ENCODE measurements at regions not wholly inside any gene's neighbourhood (a gene's known extent, or its start where the extent isn't known, plus 50 kb on each side); places are given as distances from the start of the nearest gene placed in this dataset.
A peak's percentile ranks its signal among the peaks of the same experiment; 100 is the strongest.

- TF ChIP-seq CTCF (IDR thresholded peaks at IDR 0.05): no peak
- Histone ChIP-seq H3K27me3 (ENCODE audit: low read depth) (no peaks in the 10 kb centered on the region), H3K9me3 (no peaks in the 10 kb centered on the region), H3K27ac (no peak overlapping the region), H3K4me1 (no peaks in the 10 kb centered on the region), H3K36me3 (no peaks in the 10 kb centered on the region), H3K4me3 (no peak overlapping the region)
- DNase-seq (no peak), ATAC-seq (no peak)
- intact Hi-C loops (cut with DNase I): no loop called here
These were observed 351.9 kb downstream of the DDX10 start for GRCh38 chr11:109016724-109017123.

- H3K27me3 ChIP-seq (ENCODE audit: low read depth): no peaks in the 10 kb centered on the region
- no peak overlapping the region for H3K27ac ChIP-seq
- no peak overlapping the region for H3K4me3 ChIP-seq
- H3K36me3 ChIP-seq: no peaks in the 10 kb centered on the region
- DNase-seq (no peak), ATAC-seq (no peak)
- intact Hi-C loops (cut with DNase I): no loop called here
- TF ChIP-seq CTCF (IDR thresholded peaks at IDR 0.05): no peak
- no peaks in the 10 kb centered on the region for H3K9me3 ChIP-seq
- no peaks in the 10 kb centered on the region for H3K4me1 ChIP-seq
These were observed 352.6 kb downstream of the DDX10 start for GRCh38 chr11:109017489-109017888.

GRCh38 chr11:109018639-109019038 is 353.8 kb downstream of the DDX10 start:
- H3K27ac ChIP-seq: no peak overlapping the region
- no peaks in the 10 kb centered on the region for H3K36me3 ChIP-seq
- TF ChIP-seq CTCF (IDR thresholded peaks at IDR 0.05): no peak
- H3K27me3 ChIP-seq (ENCODE audit: low read depth): no peaks in the 10 kb centered on the region
- no peak for DNase-seq
- intact Hi-C loops (cut with DNase I): no loop called here
- H3K9me3 ChIP-seq: no peaks in the 10 kb centered on the region
- no peak overlapping the region for H3K4me3 ChIP-seq
- no peaks in the 10 kb centered on the region for H3K4me1 ChIP-seq
- ATAC-seq: no peak

- no peaks in the 10 kb centered on the region for H3K4me1 ChIP-seq
- TF ChIP-seq CTCF (IDR thresholded peaks at IDR 0.05): no peak
- no peak for DNase-seq
- no peaks in the 10 kb centered on the region for H3K9me3 ChIP-seq
- no peak overlapping the region for H3K4me3 ChIP-seq
- H3K27me3 ChIP-seq (ENCODE audit: low read depth): no peaks in the 10 kb centered on the region
- no peak overlapping the region for H3K27ac ChIP-seq
- no peak for ATAC-seq
- H3K36me3 ChIP-seq: no peaks in the 10 kb centered on the region
- intact Hi-C loops (cut with DNase I): no loop called here
These were observed 354.6 kb downstream of the DDX10 start for GRCh38 chr11:109019342-109019936.

- Histone ChIP-seq H3K4me1 (no peaks in the 10 kb centered on the region), H3K36me3 (no peaks in the 10 kb centered on the region), H3K27ac (no peak overlapping the region), H3K4me3 (no peak overlapping the region), H3K27me3 (ENCODE audit: low read depth) (no peaks in the 10 kb centered on the region), H3K9me3 (no peaks in the 10 kb centered on the region)
- intact Hi-C loops (cut with DNase I): no loop called here
- no peak for TF ChIP-seq CTCF (IDR thresholded peaks at IDR 0.05)
- DNase-seq (no peak), ATAC-seq (peak in 1 of 2 donors; percentile 34)
These were observed 358.2 kb downstream of the DDX10 start for GRCh38 chr11:109023036-109023435.

Data from lower lobe of right lung (tissue), 2 donors.